ENCODE measurements at regions not wholly inside any gene's neighbourhood (a gene's known extent, or its start where the extent isn't known, plus 50 kb on each side); places are given as distances from the start of the nearest gene placed in this dataset.

GRCh38 chr15:94838281-94838680, 606.9 kb downstream of the MCTP2 start:
- no peak for TF ChIP-seq CTCF (IDR thresholded peaks at IDR 0.05; ENCODE audit: low read length)
- no peak for TF ChIP-seq EZH2 (IDR thresholded peaks at IDR 0.05; ENCODE audit: borderline replicate concordance, low read length)
